Lower leg skin (tissue), 4 donors: ENCODE measurements at regions not wholly inside any gene's neighbourhood (a gene's known extent, or its start where the extent isn't known, plus 50 kb on each side); places are given as distances from the start of the nearest gene placed in this dataset.

Experiments
- DNase-seq, 2 donors: peaks; one replicate each; pipeline ENCODE4 v3.0.0-alpha.2; 2019; ENCODE audit warnings: low spot score in 2 of 2
- H3K4me3 ChIP-seq: fragments of 200-600 bp; sonication (generic); 2 replicates; pipeline ENCODE4 v1.5.1; 2017; ENCODE audit warnings: mild to moderate bottlenecking, low read depth; ENCODE audit not compliant: poor library complexity, severe bottlenecking
- POLR2A ChIP-seq, 2 donors: fragments of 450-650 bp; IDR thresholded peaks; one replicate each; pipeline ENCODE4 v1.6.1; 2016 to 2017; ENCODE audit warnings: antibody characterized with exemption in 2 of 2, mild to moderate bottlenecking in 1 of 2, moderate library complexity in 1 of 2
- WGBS, 2 donors: methylation state at CpG; one replicate each; pipeline ENCODE4 v1.1.5; 2018; 5-methylcytosine and 5-hydroxymethylcytosine counted together
- intact Hi-C: fragments of 100-400 bp; cut with DNase I; formaldehyde crosslinking; loops from one replicate; pipeline ENCODE4 v1.15.0; 2023; ENCODE audit warnings: low total_unique reads
- TF ChIP-seq, protein P1 (sequence below), 3 donors: fragments of 450-650 bp; IDR thresholded peaks; one replicate each; pipeline ENCODE4 v1.5.1; 2016; ENCODE audit warnings: antibody characterized with exemption in 3 of 3, mild to moderate bottlenecking in 3 of 3, moderate library complexity in 2 of 3

DNA sequence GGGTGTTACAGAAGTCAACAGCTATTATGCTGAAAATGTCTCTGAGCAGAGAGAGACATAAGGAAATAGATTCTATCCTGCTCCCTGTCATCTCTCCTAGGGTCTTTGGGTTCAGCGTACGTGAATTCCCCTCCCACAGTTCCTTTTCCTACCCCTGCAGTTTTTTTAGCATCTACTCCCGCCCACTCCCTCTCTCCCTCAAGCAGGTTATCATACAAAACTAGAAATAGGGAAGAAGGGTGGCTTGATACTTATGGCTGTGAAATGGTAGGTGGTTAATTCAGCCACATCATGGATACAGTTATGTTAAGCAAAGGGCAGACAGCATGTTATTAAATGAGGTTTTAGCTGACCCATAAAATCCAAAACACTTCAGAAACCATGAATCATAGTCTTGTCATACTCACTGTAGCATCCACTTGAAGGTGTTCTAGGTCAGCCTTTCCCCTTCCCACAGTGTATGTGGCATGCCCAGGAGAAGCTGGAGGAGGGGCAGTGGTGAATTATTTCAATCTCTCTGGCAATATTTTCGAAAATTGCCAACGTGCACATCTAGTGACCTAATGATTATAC, 236.8 kb upstream of the SERP2 start:
- intact Hi-C loops = no loop called here
- TF ChIP-seq, protein P1, sequence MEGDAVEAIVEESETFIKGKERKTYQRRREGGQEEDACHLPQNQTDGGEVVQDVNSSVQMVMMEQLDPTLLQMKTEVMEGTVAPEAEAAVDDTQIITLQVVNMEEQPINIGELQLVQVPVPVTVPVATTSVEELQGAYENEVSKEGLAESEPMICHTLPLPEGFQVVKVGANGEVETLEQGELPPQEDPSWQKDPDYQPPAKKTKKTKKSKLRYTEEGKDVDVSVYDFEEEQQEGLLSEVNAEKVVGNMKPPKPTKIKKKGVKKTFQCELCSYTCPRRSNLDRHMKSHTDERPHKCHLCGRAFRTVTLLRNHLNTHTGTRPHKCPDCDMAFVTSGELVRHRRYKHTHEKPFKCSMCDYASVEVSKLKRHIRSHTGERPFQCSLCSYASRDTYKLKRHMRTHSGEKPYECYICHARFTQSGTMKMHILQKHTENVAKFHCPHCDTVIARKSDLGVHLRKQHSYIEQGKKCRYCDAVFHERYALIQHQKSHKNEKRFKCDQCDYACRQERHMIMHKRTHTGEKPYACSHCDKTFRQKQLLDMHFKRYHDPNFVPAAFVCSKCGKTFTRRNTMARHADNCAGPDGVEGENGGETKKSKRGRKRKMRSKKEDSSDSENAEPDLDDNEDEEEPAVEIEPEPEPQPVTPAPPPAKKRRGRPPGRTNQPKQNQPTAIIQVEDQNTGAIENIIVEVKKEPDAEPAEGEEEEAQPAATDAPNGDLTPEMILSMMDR (IDR thresholded peaks at IDR 0.05) = no peak
- no peak for TF ChIP-seq POLR2A (IDR thresholded peaks at IDR 0.05)
- WGBS, 2 donors = 65 to 72% methylated on average over 5 of the region's 5 CpGs
- H3K4me3 ChIP-seq = no peak overlapping the region
- DNase-seq = no peak

DNA sequence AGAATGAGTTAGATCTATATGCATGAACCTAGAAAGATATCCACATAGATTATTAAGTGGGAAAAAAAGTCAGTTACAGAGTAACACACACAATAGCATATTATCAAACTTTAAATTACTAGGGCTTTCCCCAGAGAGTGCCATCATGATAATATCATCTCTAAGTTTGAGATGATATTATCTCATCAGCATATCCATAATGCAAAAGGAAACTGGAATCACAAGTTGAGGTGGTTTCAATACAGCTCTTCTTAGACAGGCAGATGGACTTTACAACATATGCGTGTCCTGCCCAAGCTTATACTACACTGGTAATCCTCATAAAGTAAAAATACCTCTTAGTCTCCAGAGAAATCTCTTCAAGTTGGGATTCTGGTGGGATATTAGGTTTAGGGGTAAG, 236.2 kb upstream of the SERP2 start:
- 68 to 76% methylated on average over 1 of the region's 1 CpG for WGBS, 2 donors
- no peak for TF ChIP-seq POLR2A (IDR thresholded peaks at IDR 0.05)
- TF ChIP-seq, protein P1 (IDR thresholded peaks at IDR 0.05) = no peak
- intact Hi-C loops = no loop called here
- H3K4me3 ChIP-seq = no peak overlapping the region
- DNase-seq = no peak

DNA sequence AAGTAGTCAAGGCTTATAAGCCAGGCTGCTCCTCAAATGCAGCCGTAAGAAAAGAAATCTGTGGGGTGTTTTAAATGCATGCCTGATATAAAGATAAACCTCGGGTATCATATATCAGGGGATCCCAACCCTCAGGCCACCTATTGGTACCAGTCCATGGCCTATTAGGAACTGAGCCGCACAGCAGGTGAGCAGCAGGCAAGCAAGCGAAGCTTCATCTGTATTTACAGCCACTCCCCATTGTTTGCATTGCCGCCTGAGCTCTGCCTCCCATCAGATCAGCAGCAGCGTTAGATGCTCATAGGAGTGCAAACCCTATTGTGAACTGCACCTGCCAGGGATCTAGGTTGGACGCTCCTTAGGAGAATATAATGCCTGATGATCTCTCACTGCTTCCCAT, 233.5 kb upstream of the SERP2 start:
- 65 to 71% methylated on average over 7 of the region's 7 CpGs for WGBS, 2 donors
- DNase-seq = no peak
- no peak for TF ChIP-seq POLR2A (IDR thresholded peaks at IDR 0.05)
- TF ChIP-seq, protein P1 (IDR thresholded peaks at IDR 0.05) = no peak
- intact Hi-C loops = no loop called here
- H3K4me3 ChIP-seq = no peak overlapping the region

DNA sequence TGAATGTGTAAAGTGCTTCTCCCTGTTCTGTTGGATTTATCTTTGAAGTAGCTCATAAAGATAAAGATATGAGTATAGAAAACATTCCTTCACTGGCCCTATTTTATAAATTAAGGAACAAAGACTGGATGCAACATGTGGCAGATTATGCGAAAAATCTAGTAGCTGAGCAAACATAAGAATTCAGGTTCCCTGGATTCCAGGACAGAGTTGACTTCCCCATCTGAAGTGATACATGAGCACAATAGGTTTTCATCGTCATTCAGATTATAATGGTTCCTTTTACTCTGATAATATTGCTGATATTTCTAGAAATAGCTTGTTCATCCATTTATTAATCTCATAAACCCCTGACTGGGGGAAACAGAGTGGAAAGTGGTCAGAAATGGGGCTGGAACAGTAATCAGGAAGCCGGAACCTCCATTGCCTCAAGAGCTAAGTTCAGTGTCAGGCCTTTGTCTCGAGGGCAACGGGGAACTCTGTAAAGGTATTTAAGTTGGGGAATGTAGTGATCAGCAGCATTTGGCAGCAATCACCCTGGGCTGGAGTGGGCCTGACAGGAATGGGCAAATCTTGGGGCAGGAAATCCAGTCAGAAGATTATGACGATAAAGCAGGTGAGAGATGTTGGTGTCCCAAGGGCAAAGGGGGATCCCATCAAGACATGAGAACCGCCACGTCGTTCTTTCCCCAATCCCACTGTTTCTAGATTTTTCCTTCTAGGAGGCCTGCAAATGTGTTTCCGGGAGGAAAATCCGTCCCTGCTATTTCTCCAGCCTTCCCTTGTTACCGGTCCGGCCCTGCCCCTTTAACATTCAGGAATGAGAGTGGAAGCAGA, 232.5 kb upstream of the SERP2 start:
- H3K4me3 ChIP-seq = peak overlapping the region; percentile 21
- WGBS, 2 donors = 31 to 33% methylated on average over 13 of the region's 13 CpGs
- TF ChIP-seq, protein P1 (IDR thresholded peaks at IDR 0.05) = no peak
- no peak for TF ChIP-seq POLR2A (IDR thresholded peaks at IDR 0.05)
- intact Hi-C loops = no loop called here
- no peak for DNase-seq

DNA sequence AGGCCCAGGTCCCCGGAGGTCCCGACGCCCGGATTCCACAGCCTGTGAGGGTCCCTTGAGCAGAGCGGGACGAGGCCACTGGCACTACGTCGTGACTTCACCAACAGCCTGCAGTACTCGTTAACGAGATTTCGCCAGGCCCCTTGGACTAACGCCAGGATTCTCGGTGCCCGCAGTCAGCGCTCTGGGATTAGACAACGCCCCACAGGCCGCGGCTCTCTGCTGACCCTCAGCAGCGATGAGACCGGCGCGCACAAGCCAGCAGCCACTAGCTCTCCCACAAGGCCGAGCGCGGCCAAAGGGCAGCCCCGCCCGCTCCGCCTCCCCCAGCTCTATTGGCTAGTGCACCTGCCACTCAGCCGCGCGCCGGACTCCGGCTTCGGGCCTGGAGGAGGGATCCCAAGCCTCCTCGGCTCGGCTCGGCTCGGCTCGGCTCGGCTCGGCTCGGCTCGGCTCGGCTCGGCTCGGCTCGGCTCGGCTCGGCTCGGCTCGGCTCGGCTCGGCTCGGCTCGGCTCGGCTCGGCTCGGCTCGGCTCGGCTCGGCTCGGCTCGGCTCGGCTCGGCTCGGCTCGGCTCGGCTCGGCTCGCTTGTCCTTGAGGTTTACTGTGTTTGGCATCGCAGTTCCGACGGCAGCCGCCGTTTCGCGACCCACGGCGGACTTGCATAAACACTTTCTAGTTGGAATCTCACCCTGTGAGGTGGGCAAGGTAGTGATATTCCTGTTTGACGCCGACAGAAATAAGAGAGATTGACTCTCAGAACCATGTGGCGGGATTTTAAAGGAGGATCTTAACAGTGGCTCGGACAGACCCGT, 231.7 kb upstream of the SERP2 start:
- H3K4me3 ChIP-seq = peak overlapping the region; percentile 21
- intact Hi-C loops = no loop called here

More for the DNA sequence above, 231.7 kb upstream of the SERP2 start:
- peak in 1 of 2 donors; percentile 62 for TF ChIP-seq POLR2A (IDR thresholded peaks at IDR 0.05)
- TF ChIP-seq, protein P1 (IDR thresholded peaks at IDR 0.05) = no peak
- peak; percentile 96 to 99 for DNase-seq
- 1% methylated on average over 9 to 36 of the region's 84 CpGs for whole genome bisulfite sequencing, 2 donors
